Liver (tissue), 3 donors: ENCODE measurements at regions not wholly inside any gene's neighbourhood (a gene's known extent, or its start where the extent isn't known, plus 50 kb on each side); places are given as distances from the start of the nearest gene placed in this dataset.

Experiments used
- EGR1 ChIP-seq, 2 donors: IDR thresholded peaks; 2 replicates each; pipeline ENCODE4 v1.6.1; 2016 to 2018; ENCODE audit warnings: antibody characterized with exemption in 2 of 2, low read depth in 2 of 2
- GABPA ChIP-seq, 2 donors: IDR thresholded peaks in 1 of 2; conservative IDR thresholded peaks in 1 of 2; 2 replicates each; pipeline ENCODE4 v1.6.1; 2016; ENCODE audit warnings: antibody characterized with exemption in 2 of 2, mild to moderate bottlenecking in 1 of 2, moderate library complexity in 1 of 2
- RXRA ChIP-seq, 2 donors: IDR thresholded peaks; 2 replicates each; pipeline ENCODE4 v1.6.1; 2017 to 2018; ENCODE audit warnings: antibody characterized with exemption in 2 of 2, mild to moderate bottlenecking in 1 of 2
- YY1 ChIP-seq: IDR thresholded peaks from 2 replicates; pipeline ENCODE4 v1.6.1; 2016; ENCODE audit warnings: antibody characterized with exemption, mild to moderate bottlenecking
- TF ChIP-seq, protein P1 (sequence below): fragments of 150-350 bp; IDR thresholded peaks from 2 replicates; pipeline ENCODE4 v1.5.1; 2017; ENCODE audit warnings: improper control_type of control experiment, low read depth, low read length; ENCODE audit not compliant: missing input control
- TF ChIP-seq, protein P2 (sequence below): IDR thresholded peaks from 2 replicates; pipeline ENCODE4 v1.6.1; 2016; ENCODE audit warnings: antibody characterized with exemption, mild to moderate bottlenecking
- TF ChIP-seq, protein P3 (sequence below): IDR thresholded peaks from 2 replicates; pipeline ENCODE4 v1.6.1; 2016; ENCODE audit warnings: antibody characterized with exemption
- donor health status: healthy.
- donor health status: healthy.

DNA sequence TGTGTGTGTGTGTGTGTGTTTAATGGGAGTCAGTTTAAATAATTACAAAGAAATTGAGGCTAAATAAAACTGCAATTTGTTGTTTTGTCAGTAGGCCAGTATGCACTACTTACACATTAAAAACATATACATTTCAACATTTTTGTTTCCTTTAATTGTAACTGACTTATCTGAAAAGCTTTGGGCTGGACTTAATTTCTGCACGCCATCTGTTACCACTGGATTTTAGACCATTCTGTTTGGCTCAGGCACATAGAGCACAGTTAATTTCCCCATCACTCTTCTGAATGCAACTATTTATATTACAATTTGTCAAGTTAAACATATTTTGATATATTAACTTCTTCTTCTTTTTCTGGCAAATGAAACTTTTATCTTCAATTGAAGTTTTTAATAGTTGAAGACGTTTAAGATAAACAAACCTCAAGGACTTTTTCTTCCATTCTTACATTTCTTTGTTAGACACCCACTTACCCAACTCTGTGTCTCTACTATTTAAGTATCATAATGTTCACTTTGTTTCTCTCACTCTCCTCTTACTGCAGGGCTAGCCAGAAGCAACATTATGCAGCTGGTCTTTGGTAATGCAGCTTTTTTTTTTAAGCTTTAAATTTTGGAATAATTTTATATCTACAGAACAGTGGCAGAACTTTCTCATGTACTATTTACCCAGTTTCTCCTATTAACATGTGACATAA lies 253.4 kb upstream of the ANKH start:
- TF ChIP-seq, protein P1, sequence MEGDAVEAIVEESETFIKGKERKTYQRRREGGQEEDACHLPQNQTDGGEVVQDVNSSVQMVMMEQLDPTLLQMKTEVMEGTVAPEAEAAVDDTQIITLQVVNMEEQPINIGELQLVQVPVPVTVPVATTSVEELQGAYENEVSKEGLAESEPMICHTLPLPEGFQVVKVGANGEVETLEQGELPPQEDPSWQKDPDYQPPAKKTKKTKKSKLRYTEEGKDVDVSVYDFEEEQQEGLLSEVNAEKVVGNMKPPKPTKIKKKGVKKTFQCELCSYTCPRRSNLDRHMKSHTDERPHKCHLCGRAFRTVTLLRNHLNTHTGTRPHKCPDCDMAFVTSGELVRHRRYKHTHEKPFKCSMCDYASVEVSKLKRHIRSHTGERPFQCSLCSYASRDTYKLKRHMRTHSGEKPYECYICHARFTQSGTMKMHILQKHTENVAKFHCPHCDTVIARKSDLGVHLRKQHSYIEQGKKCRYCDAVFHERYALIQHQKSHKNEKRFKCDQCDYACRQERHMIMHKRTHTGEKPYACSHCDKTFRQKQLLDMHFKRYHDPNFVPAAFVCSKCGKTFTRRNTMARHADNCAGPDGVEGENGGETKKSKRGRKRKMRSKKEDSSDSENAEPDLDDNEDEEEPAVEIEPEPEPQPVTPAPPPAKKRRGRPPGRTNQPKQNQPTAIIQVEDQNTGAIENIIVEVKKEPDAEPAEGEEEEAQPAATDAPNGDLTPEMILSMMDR: no peak
- TF ChIP-seq, protein P2, sequence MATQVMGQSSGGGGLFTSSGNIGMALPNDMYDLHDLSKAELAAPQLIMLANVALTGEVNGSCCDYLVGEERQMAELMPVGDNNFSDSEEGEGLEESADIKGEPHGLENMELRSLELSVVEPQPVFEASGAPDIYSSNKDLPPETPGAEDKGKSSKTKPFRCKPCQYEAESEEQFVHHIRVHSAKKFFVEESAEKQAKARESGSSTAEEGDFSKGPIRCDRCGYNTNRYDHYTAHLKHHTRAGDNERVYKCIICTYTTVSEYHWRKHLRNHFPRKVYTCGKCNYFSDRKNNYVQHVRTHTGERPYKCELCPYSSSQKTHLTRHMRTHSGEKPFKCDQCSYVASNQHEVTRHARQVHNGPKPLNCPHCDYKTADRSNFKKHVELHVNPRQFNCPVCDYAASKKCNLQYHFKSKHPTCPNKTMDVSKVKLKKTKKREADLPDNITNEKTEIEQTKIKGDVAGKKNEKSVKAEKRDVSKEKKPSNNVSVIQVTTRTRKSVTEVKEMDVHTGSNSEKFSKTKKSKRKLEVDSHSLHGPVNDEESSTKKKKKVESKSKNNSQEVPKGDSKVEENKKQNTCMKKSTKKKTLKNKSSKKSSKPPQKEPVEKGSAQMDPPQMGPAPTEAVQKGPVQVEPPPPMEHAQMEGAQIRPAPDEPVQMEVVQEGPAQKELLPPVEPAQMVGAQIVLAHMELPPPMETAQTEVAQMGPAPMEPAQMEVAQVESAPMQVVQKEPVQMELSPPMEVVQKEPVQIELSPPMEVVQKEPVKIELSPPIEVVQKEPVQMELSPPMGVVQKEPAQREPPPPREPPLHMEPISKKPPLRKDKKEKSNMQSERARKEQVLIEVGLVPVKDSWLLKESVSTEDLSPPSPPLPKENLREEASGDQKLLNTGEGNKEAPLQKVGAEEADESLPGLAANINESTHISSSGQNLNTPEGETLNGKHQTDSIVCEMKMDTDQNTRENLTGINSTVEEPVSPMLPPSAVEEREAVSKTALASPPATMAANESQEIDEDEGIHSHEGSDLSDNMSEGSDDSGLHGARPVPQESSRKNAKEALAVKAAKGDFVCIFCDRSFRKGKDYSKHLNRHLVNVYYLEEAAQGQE: no peak
- TF ChIP-seq EGR1 (IDR thresholded peaks at IDR 0.05; ENCODE audit: low read depth in 2 of 2) (no peak), YY1 (no peak), GABPA (IDR thresholded peaks at IDR 0.05 in 1 of 2, conservative IDR thresholded peaks at IDR 0.05 in 1 of 2) (no peak), RXRA (IDR thresholded peaks at IDR 0.05) (no peak)
- TF ChIP-seq, protein P3, sequence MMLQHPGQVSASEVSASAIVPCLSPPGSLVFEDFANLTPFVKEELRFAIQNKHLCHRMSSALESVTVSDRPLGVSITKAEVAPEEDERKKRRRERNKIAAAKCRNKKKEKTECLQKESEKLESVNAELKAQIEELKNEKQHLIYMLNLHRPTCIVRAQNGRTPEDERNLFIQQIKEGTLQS: no peak
